ENCODE measurements at regions not wholly inside any gene's neighbourhood (a gene's known extent, or its start where the extent isn't known, plus 50 kb on each side); places are given as distances from the start of the nearest gene placed in this dataset.

DNA sequence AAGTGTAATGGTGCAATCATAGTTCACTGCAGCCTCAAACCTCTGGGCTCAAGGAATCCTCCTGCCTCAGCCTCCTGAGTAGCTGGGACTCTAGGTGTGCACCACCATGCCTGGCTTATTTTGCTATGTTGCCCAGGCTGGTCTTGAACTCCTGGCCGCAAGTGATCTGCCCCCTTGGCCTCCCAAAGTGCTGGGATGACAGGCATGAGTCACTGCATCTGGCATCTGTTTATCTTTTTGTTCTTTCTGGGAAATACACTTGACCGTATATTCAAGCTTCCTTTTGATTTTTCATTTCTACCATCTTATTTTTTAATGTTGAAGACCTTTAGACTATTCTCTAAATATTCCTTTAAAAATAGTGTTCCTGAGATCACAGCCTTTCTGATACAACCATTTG, 82.4 kb upstream of the OSBPL8 start:
- Histone ChIP-seq H2BK12ac (ENCODE audit: low read length) (no peak overlapping the region), H4K91ac (ENCODE audit: low read depth, low read length) (no peak overlapping the region), H2AK5ac (ENCODE audit: low read length) (no peak overlapping the region), H3K27ac (ENCODE audit: low read depth, low read length) (no peak overlapping the region), H4K8ac (ENCODE audit: low read depth, low read length) (no peak overlapping the region), H3K18ac (ENCODE audit: low read length) (no peak overlapping the region), H2AFZ (ENCODE audit: insufficient read depth, low read length, poor library complexity) (no peak overlapping the region), H3K4me3 (ENCODE audit: low read depth, low read length) (no peak overlapping the region), H3K4me1 (ENCODE audit: control insufficient read depth in 1 of 2, insufficient read depth in 2 of 2, low read length in 2 of 2) (no peaks in the 10 kb centered on the region), H2BK5ac (ENCODE audit: low read depth, low read length, poor library complexity) (no peak overlapping the region), H3K14ac (ENCODE audit: low read length) (no peak overlapping the region), H3K9ac (ENCODE audit: low read length) (no peak overlapping the region), H3K4ac (ENCODE audit: low read depth, low read length) (no peak overlapping the region), H3K79me2 (ENCODE audit: control insufficient read depth, insufficient read depth, low read length, poor library complexity) (no peaks in the 10 kb centered on the region), H3K23ac (ENCODE audit: low read length) (no peak overlapping the region), H3K27me3 (ENCODE audit: insufficient read depth, low read length) (no peaks in the 10 kb centered on the region), H2BK120ac (ENCODE audit: insufficient read depth, low read length, poor library complexity) (no peak overlapping the region), H3K79me1 (ENCODE audit: low read length) (peaks cover under 1% of the 10 kb centered on the region), H3K9me3 (ENCODE audit: insufficient read depth, low read depth, low read length) (peaks cover 5% of the 10 kb centered on the region), H3K36me3 (ENCODE audit: control insufficient read depth in 1 of 2, insufficient read depth in 2 of 2, low read length in 2 of 2) (no peaks in the 10 kb centered on the region), H3K4me2 (ENCODE audit: low read length) (no peak overlapping the region), H4K12ac (ENCODE audit: low read depth, low read length) (no peak overlapping the region)
- no CpG with 5 or more reads among the region's 2 CpGs for WGBS (ENCODE audit: extremely low coverage, insufficient coverage, insufficient read length)
- DNase-seq: no peak

- Histone ChIP-seq H2BK5ac (ENCODE audit: low read depth, low read length, poor library complexity) (no peak overlapping the region), H3K9ac (ENCODE audit: low read length) (no peak overlapping the region), H4K91ac (ENCODE audit: low read depth, low read length) (no peak overlapping the region), H3K4me3 (ENCODE audit: low read depth, low read length) (no peak overlapping the region), H2BK12ac (ENCODE audit: low read length) (no peak overlapping the region), H3K79me1 (ENCODE audit: low read length) (no peaks in the 10 kb centered on the region), H3K27me3 (ENCODE audit: insufficient read depth, low read length) (no peaks in the 10 kb centered on the region), H3K14ac (ENCODE audit: low read length) (no peak overlapping the region), H3K4ac (ENCODE audit: low read depth, low read length) (no peak overlapping the region), H3K18ac (ENCODE audit: low read length) (no peak overlapping the region), H3K27ac (ENCODE audit: low read depth, low read length) (no peak overlapping the region), H3K36me3 (ENCODE audit: control insufficient read depth in 1 of 2, insufficient read depth in 2 of 2, low read length in 2 of 2) (no peaks in the 10 kb centered on the region), H3K4me1 (ENCODE audit: control insufficient read depth in 1 of 2, insufficient read depth in 2 of 2, low read length in 2 of 2) (peaks cover 0 to under 1% of the 10 kb centered on the region in 2 experiments), H2AFZ (ENCODE audit: insufficient read depth, low read length, poor library complexity) (no peak overlapping the region), H4K8ac (ENCODE audit: low read depth, low read length) (no peak overlapping the region), H3K4me2 (ENCODE audit: low read length) (no peak overlapping the region), H3K9me3 (ENCODE audit: insufficient read depth, low read depth, low read length) (peaks cover 5% of the 10 kb centered on the region), H3K23ac (ENCODE audit: low read length) (no peak overlapping the region), H4K12ac (ENCODE audit: low read depth, low read length) (no peak overlapping the region), H2BK120ac (ENCODE audit: insufficient read depth, low read length, poor library complexity) (no peak overlapping the region), H3K79me2 (ENCODE audit: control insufficient read depth, insufficient read depth, low read length, poor library complexity) (no peaks in the 10 kb centered on the region), H2AK5ac (ENCODE audit: low read length) (no peak overlapping the region)
- peak in 1 of 2 donors; percentile 77 for DNase-seq
Measured at GRCh38 chr12:76643438-76643837, 83.9 kb upstream of the OSBPL8 start.

DNA sequence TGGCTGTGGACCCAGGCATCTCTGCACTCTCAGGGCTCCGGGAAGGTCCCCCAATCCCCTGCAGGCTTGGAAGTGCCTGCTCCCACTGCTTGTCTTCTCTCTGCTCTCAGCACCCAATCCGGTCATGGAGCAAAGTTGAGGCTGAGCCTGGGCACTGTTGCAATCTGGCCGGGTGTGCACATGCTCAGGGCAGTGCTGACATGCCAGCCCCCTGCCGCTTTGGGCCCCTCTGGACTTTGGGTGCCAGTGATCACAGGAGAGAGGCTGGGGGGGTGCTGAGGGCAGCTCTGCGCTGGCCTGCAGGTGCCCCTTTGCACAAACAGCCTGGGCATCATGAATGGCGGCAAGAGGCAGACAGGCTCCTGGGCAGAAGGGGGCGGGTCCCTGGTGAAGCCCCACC, 85.4 kb upstream of the OSBPL8 start:
- no peak overlapping the region for H4K8ac ChIP-seq (ENCODE audit: low read depth, low read length)
- H3K79me1 ChIP-seq (ENCODE audit: low read length): no peaks in the 10 kb centered on the region
- H3K23ac ChIP-seq (ENCODE audit: low read length): no peak overlapping the region
- H2BK120ac ChIP-seq (ENCODE audit: insufficient read depth, low read length, poor library complexity): no peak overlapping the region
- H3K27me3 ChIP-seq (ENCODE audit: insufficient read depth, low read length): no peaks in the 10 kb centered on the region
- no peak overlapping the region for H3K14ac ChIP-seq (ENCODE audit: low read length)
- no peak overlapping the region for H2BK5ac ChIP-seq (ENCODE audit: low read depth, low read length, poor library complexity)
- H3K4me1 ChIP-seq (ENCODE audit: control insufficient read depth in 1 of 2, insufficient read depth in 2 of 2, low read length in 2 of 2): peaks cover 2 to 3% of the 10 kb centered on the region in 2 experiments
- H4K12ac ChIP-seq (ENCODE audit: low read depth, low read length): no peak overlapping the region
- H3K36me3 ChIP-seq (ENCODE audit: control insufficient read depth in 1 of 2, insufficient read depth in 2 of 2, low read length in 2 of 2): no peaks in the 10 kb centered on the region
- no peak overlapping the region for H2AFZ ChIP-seq (ENCODE audit: insufficient read depth, low read length, poor library complexity)
- no peak overlapping the region for H3K4me2 ChIP-seq (ENCODE audit: low read length)
- no peak overlapping the region for H3K18ac ChIP-seq (ENCODE audit: low read length)
- H2AK5ac ChIP-seq (ENCODE audit: low read length): no peak overlapping the region
- no peaks in the 10 kb centered on the region for H3K79me2 ChIP-seq (ENCODE audit: control insufficient read depth, insufficient read depth, low read length, poor library complexity)
- no peak for DNase-seq
- H3K9me3 ChIP-seq (ENCODE audit: insufficient read depth, low read depth, low read length): peaks cover 5% of the 10 kb centered on the region
- H4K91ac ChIP-seq (ENCODE audit: low read depth, low read length): no peak overlapping the region
- H2BK12ac ChIP-seq (ENCODE audit: low read length): no peak overlapping the region
- H3K27ac ChIP-seq (ENCODE audit: low read depth, low read length): no peak overlapping the region
- no peak overlapping the region for H3K4ac ChIP-seq (ENCODE audit: low read depth, low read length)
- H3K4me3 ChIP-seq (ENCODE audit: low read depth, low read length): no peak overlapping the region
- WGBS (ENCODE audit: extremely low coverage, insufficient coverage, insufficient read length): no CpG with 5 or more reads among the region's 7 CpGs
- H3K9ac ChIP-seq (ENCODE audit: low read length): no peak overlapping the region

- Histone ChIP-seq H3K18ac (ENCODE audit: low read length) (no peak overlapping the region), H3K36me3 (ENCODE audit: control insufficient read depth in 1 of 2, insufficient read depth in 2 of 2, low read length in 2 of 2) (no peaks in the 10 kb centered on the region), H2AFZ (ENCODE audit: insufficient read depth, low read length, poor library complexity) (no peak overlapping the region), H3K9ac (ENCODE audit: low read length) (no peak overlapping the region), H4K91ac (ENCODE audit: low read depth, low read length) (no peak overlapping the region), H2BK120ac (ENCODE audit: insufficient read depth, low read length, poor library complexity) (no peak overlapping the region), H3K14ac (ENCODE audit: low read length) (no peak overlapping the region), H3K9me3 (ENCODE audit: insufficient read depth, low read depth, low read length) (peaks cover 5% of the 10 kb centered on the region), H3K79me2 (ENCODE audit: control insufficient read depth, insufficient read depth, low read length, poor library complexity) (no peaks in the 10 kb centered on the region), H3K27me3 (ENCODE audit: insufficient read depth, low read length) (no peaks in the 10 kb centered on the region), H3K79me1 (ENCODE audit: low read length) (no peaks in the 10 kb centered on the region), H3K4ac (ENCODE audit: low read depth, low read length) (no peak overlapping the region), H3K4me2 (ENCODE audit: low read length) (no peak overlapping the region), H4K12ac (ENCODE audit: low read depth, low read length) (no peak overlapping the region), H2BK12ac (ENCODE audit: low read length) (no peak overlapping the region), H3K27ac (ENCODE audit: low read depth, low read length) (no peak overlapping the region), H3K23ac (ENCODE audit: low read length) (no peak overlapping the region), H3K4me1 (ENCODE audit: control insufficient read depth in 1 of 2, insufficient read depth in 2 of 2, low read length in 2 of 2) (peaks cover 2 to 3% of the 10 kb centered on the region in 2 experiments), H4K8ac (ENCODE audit: low read depth, low read length) (no peak overlapping the region), H2AK5ac (ENCODE audit: low read length) (no peak overlapping the region), H3K4me3 (ENCODE audit: low read depth, low read length) (no peak overlapping the region), H2BK5ac (ENCODE audit: low read depth, low read length, poor library complexity) (no peak overlapping the region)
- no peak for DNase-seq
- WGBS (ENCODE audit: extremely low coverage, insufficient coverage, insufficient read length): no CpG with 5 or more reads among the region's 3 CpGs
Measured at GRCh38 chr12:76645934-76646333, 86.4 kb upstream of the OSBPL8 start.

Data from trophoblast cell (in vitro differentiated cells and primary cell).